ENCODE measurements at regions not wholly inside any gene's neighbourhood (a gene's known extent, or its start where the extent isn't known, plus 50 kb on each side); places are given as distances from the start of the nearest gene placed in this dataset.
A peak's percentile ranks its signal among the peaks of the same experiment; 100 is the strongest.
"Not testable (repeated sequence)": the region's sequence is repeated elsewhere in the genome, so short reads cannot be mapped to it uniquely, and the experiment has no call there.

- H3K4me1 ChIP-seq (ENCODE audit: insufficient read depth, insufficient read length) = no peaks in the 10 kb centered on the region
- no peak for DNase-seq (ENCODE audit: low read depth, low spot score)
- H3K9ac ChIP-seq (ENCODE audit: insufficient read length, low read depth) = no peak overlapping the region
- TF ChIP-seq ZNF274 (IDR thresholded peaks at IDR 0.05; ENCODE audit: low read depth, low read length) = no peak
- H3K9me3 ChIP-seq (ENCODE audit: insufficient read depth, low read length) = peaks cover 4% of the 10 kb centered on the region; the same call in 1 of the 2 replicates
- H3K4me3 ChIP-seq (ENCODE audit: insufficient read length, low read depth) = no peak overlapping the region
- no peaks in the 10 kb centered on the region for H3K36me3 ChIP-seq (ENCODE audit: insufficient read depth, insufficient read length, low read length)
- H3K27me3 ChIP-seq (ENCODE audit: insufficient read depth, insufficient read length) = no peaks in the 10 kb centered on the region
Measured at GRCh38 chr21:30028537-30028936, 88.7 kb upstream of the GRIK1 start.

- Histone ChIP-seq H3K27me3 (ENCODE audit: insufficient read depth, insufficient read length) (no peaks in the 10 kb centered on the region), H3K9me3 (ENCODE audit: insufficient read depth, low read length) (no peaks in the 10 kb centered on the region), H3K4me1 (ENCODE audit: insufficient read depth, insufficient read length) (no peaks in the 10 kb centered on the region), H3K4me3 (ENCODE audit: insufficient read length, low read depth) (no peak overlapping the region), H3K36me3 (ENCODE audit: insufficient read depth, insufficient read length, low read length) (no peaks in the 10 kb centered on the region), H3K9ac (ENCODE audit: insufficient read length, low read depth) (no peak overlapping the region)
- DNase-seq (ENCODE audit: low read depth, low spot score) = no peak
- TF ChIP-seq ZNF274 (IDR thresholded peaks at IDR 0.05; ENCODE audit: low read depth, low read length) (no peak), SUZ12 (IDR thresholded peaks at IDR 0.05; ENCODE audit: extremely low read depth, insufficient read depth, insufficient read length) (no peak), YY1 (IDR thresholded peaks at IDR 0.05; ENCODE audit: insufficient read depth, insufficient read length) (no peak)
Measured at GRCh38 chr21:30027986-30028385, 88.2 kb upstream of the GRIK1 start.

GRCh38 chr21:30023056-30023455 is 83.3 kb upstream of the GRIK1 start:
- not testable (repeated sequence) for H3K27me3 ChIP-seq (ENCODE audit: insufficient read depth, insufficient read length); DNase-seq (ENCODE audit: low read depth, low spot score)

GRCh38 chr21:30014886-30015285 is 75.1 kb upstream of the GRIK1 start:
- no peaks in the 10 kb centered on the region for H3K36me3 ChIP-seq (ENCODE audit: insufficient read depth, insufficient read length, low read length)
- 0 out of 2 replicates have a peak, but pooled peaks cover 8% of the 10 kb centered on the region for H3K9me3 ChIP-seq (ENCODE audit: insufficient read depth, low read length)
- H3K9ac ChIP-seq (ENCODE audit: insufficient read length, low read depth) = no peak overlapping the region
- DNase-seq (ENCODE audit: low read depth, low spot score) = peak; percentile 44
- H3K4me3 ChIP-seq (ENCODE audit: insufficient read length, low read depth) = no peak overlapping the region
- no peak for TF ChIP-seq SUZ12 (IDR thresholded peaks at IDR 0.05; ENCODE audit: extremely low read depth, insufficient read depth, insufficient read length)
- no peak for TF ChIP-seq ZNF274 (IDR thresholded peaks at IDR 0.05; ENCODE audit: low read depth, low read length)
- no peak for TF ChIP-seq YY1 (IDR thresholded peaks at IDR 0.05; ENCODE audit: insufficient read depth, insufficient read length)
- H3K4me1 ChIP-seq (ENCODE audit: insufficient read depth, insufficient read length) = no peaks in the 10 kb centered on the region
- no peaks in the 10 kb centered on the region for H3K27me3 ChIP-seq (ENCODE audit: insufficient read depth, insufficient read length)

More at GRCh38 chr21:30023056-30023455, 83.3 kb upstream of the GRIK1 start:
- H3K4me3 ChIP-seq (ENCODE audit: insufficient read length, low read depth); H3K9me3 ChIP-seq (ENCODE audit: insufficient read depth, low read length); H3K4me1 ChIP-seq (ENCODE audit: insufficient read depth, insufficient read length); H3K9ac ChIP-seq (ENCODE audit: insufficient read length, low read depth); H3K36me3 ChIP-seq (ENCODE audit: insufficient read depth, insufficient read length, low read length): not testable (repeated sequence)

GRCh38 chr21:29991624-29992023 is 51.8 kb upstream of the GRIK1 start:
- Histone ChIP-seq H3K9ac (ENCODE audit: insufficient read length, low read depth) (no peak overlapping the region), H3K27me3 (ENCODE audit: insufficient read depth, insufficient read length) (no peaks in the 10 kb centered on the region), H3K36me3 (ENCODE audit: insufficient read depth, insufficient read length, low read length) (no peaks in the 10 kb centered on the region), H3K4me1 (ENCODE audit: insufficient read depth, insufficient read length) (no peaks in the 10 kb centered on the region), H3K9me3 (ENCODE audit: insufficient read depth, low read length) (0 out of 2 replicates have a peak, but pooled peaks cover under 1% of the 10 kb centered on the region), H3K4me3 (ENCODE audit: insufficient read length, low read depth) (no peak overlapping the region)
- no peak for TF ChIP-seq ZNF274 (IDR thresholded peaks at IDR 0.05; ENCODE audit: low read depth, low read length)
- no peak for TF ChIP-seq SUZ12 (IDR thresholded peaks at IDR 0.05; ENCODE audit: extremely low read depth, insufficient read depth, insufficient read length)
- no peak for TF ChIP-seq YY1 (IDR thresholded peaks at IDR 0.05; ENCODE audit: insufficient read depth, insufficient read length)
- no peak for DNase-seq (ENCODE audit: low read depth, low spot score)

- Histone ChIP-seq H3K4me3 (ENCODE audit: insufficient read length, low read depth) (no peak overlapping the region), H3K27me3 (ENCODE audit: insufficient read depth, insufficient read length) (no peaks in the 10 kb centered on the region), H3K4me1 (ENCODE audit: insufficient read depth, insufficient read length) (no peaks in the 10 kb centered on the region), H3K9me3 (ENCODE audit: insufficient read depth, low read length) (peaks cover 16% of the 10 kb centered on the region; the same call in 1 of the 2 replicates), H3K36me3 (ENCODE audit: insufficient read depth, insufficient read length, low read length) (no peaks in the 10 kb centered on the region), H3K9ac (ENCODE audit: insufficient read length, low read depth) (no peak overlapping the region)
- no peak for DNase-seq (ENCODE audit: low read depth, low spot score)
- TF ChIP-seq SUZ12 (IDR thresholded peaks at IDR 0.05; ENCODE audit: extremely low read depth, insufficient read depth, insufficient read length) (no peak), ZNF274 (IDR thresholded peaks at IDR 0.05; ENCODE audit: low read depth, low read length) (no peak)
Measured at GRCh38 chr21:29989634-29990234, 49.9 kb upstream of the GRIK1 start.
